Mesendoderm (in vitro differentiated cells): ENCODE measurements at regions not wholly inside any gene's neighbourhood (a gene's known extent, or its start where the extent isn't known, plus 50 kb on each side); places are given as distances from the start of the nearest gene placed in this dataset.

ENCODE experiments used
- DNase-seq: peaks from one replicate; pipeline ENCODE4 v3.0.0; 2013
- H2AK5ac ChIP-seq: 2 replicates; pipeline ENCODE4 v1.6.1; 2013; ENCODE audit warnings: low read length, inconsistent platforms
- H2BK120ac ChIP-seq: 2 replicates; pipeline ENCODE4 v1.6.1; 2013; ENCODE audit warnings: low read depth, mild to moderate bottlenecking, low read length, moderate library complexity, mixed read lengths
- H2BK15ac ChIP-seq: replicated peaks from 2 replicates; pipeline ENCODE4 v1.6.1; 2013; ENCODE audit warnings: low read depth, mild to moderate bottlenecking, moderate library complexity
- H2BK5ac ChIP-seq: 2 replicates; pipeline ENCODE4 v1.6.1; 2013; ENCODE audit warnings: low read length, inconsistent platforms
- H3K18ac ChIP-seq: 2 replicates; pipeline ENCODE4 v1.6.1; 2013; ENCODE audit warnings: mild to moderate bottlenecking, low read length, mixed read lengths
- H3K23ac ChIP-seq: one replicate; pipeline ENCODE4 v1.6.1; 2013; ENCODE audit warnings: low read length
- H3K27ac ChIP-seq: 2 replicates; pipeline ENCODE4 v1.5.1; 2013; ENCODE audit warnings: low read depth, mild to moderate bottlenecking, inconsistent platforms, low read length, moderate library complexity
- H3K27me3 ChIP-seq: 2 replicates; pipeline ENCODE4 v1.6.1; 2013; ENCODE audit warnings: low read length, control low read depth, mild to moderate bottlenecking, inconsistent platforms; ENCODE audit not compliant: insufficient read depth, poor library complexity
- H3K36me3 ChIP-seq: 2 replicates; pipeline ENCODE4 v1.6.1; 2013; ENCODE audit warnings: low read length, inconsistent platforms; ENCODE audit not compliant: control insufficient read depth, insufficient read depth
- H3K4ac ChIP-seq: one replicate; pipeline ENCODE4 v1.6.1; 2013; ENCODE audit warnings: low read depth, mild to moderate bottlenecking, low read length, moderate library complexity
- H3K4me1 ChIP-seq: 2 replicates; pipeline ENCODE4 v1.6.1; 2013; ENCODE audit warnings: low read depth, low read length, inconsistent platforms; ENCODE audit not compliant: control insufficient read depth
- H3K4me2 ChIP-seq: 2 replicates; pipeline ENCODE4 v1.6.1; 2013; ENCODE audit warnings: low read length
- H3K4me3 ChIP-seq: 2 replicates; pipeline ENCODE4 v1.5.1; 2013; ENCODE audit warnings: mild to moderate bottlenecking, low read length
- H3K56ac ChIP-seq: one replicate; pipeline ENCODE4 v1.6.1; 2013; ENCODE audit warnings: low read length
- H3K79me1 ChIP-seq: 2 replicates; pipeline ENCODE4 v1.6.1; 2013; ENCODE audit warnings: low read length, inconsistent platforms
- H3K79me2 ChIP-seq: 2 replicates; pipeline ENCODE4 v1.6.1; 2013; ENCODE audit warnings: mild to moderate bottlenecking, low read length; ENCODE audit not compliant: control insufficient read depth, insufficient read depth
- H3K9ac ChIP-seq: 2 replicates; pipeline ENCODE4 v1.6.1; 2013; ENCODE audit warnings: low read length, inconsistent platforms
- H4K5ac ChIP-seq: one replicate; pipeline ENCODE4 v1.6.1; 2013; ENCODE audit warnings: low read length
- H4K8ac ChIP-seq: one replicate; pipeline ENCODE4 v1.6.1; 2013; ENCODE audit warnings: low read depth, mild to moderate bottlenecking, control low read depth, low read length, moderate library complexity
- WGBS: extraction: QIAGEN DNeasy Blood & Tissue Kit; methylation state at CpG from one replicate; pipeline ENCODE4 v1.1.7; 2013; ENCODE audit warnings: low lambda C conversion rate, missing lambda C conversion rate; ENCODE audit not compliant: insufficient coverage; ENCODE audit errors: extremely low coverage; 5-methylcytosine and 5-hydroxymethylcytosine counted together

GRCh38 chr6:156061465-156061864 is 605.8 kb upstream of the NOX3 start:
- H2BK15ac ChIP-seq: no peak overlapping the region
- H4K5ac ChIP-seq: no peak overlapping the region
- no peak overlapping the region for H3K23ac ChIP-seq
- no peak overlapping the region for H4K8ac ChIP-seq
- no peak overlapping the region for H3K4me2 ChIP-seq
- no peaks in the 10 kb centered on the region for H3K79me2 ChIP-seq
- no peak overlapping the region for H3K4ac ChIP-seq
- H3K9ac ChIP-seq: no peak overlapping the region
- H2BK5ac ChIP-seq: no peak overlapping the region
- no peak overlapping the region for H3K27ac ChIP-seq
- H3K36me3 ChIP-seq: no peaks in the 10 kb centered on the region
- no peak for DNase-seq
- no peaks in the 10 kb centered on the region for H3K4me1 ChIP-seq
- H3K18ac ChIP-seq: no peak overlapping the region
- H2BK120ac ChIP-seq: no peak overlapping the region
- H3K4me3 ChIP-seq: no peak overlapping the region
- no CpG with 5 or more reads among the region's 6 CpGs for WGBS
- H2AK5ac ChIP-seq: no peak overlapping the region
- H3K56ac ChIP-seq: no peak overlapping the region
- no peaks in the 10 kb centered on the region for H3K79me1 ChIP-seq
- H3K27me3 ChIP-seq: no peaks in the 10 kb centered on the region

GRCh38 chr6:156060013-156060412 is 604.4 kb upstream of the NOX3 start:
- no peak overlapping the region for H3K27ac ChIP-seq
- H3K4ac ChIP-seq: no peak overlapping the region
- H2BK5ac ChIP-seq: no peak overlapping the region
- H3K4me3 ChIP-seq: no peak overlapping the region
- H3K23ac ChIP-seq: no peak overlapping the region
- H4K5ac ChIP-seq: no peak overlapping the region
- no peaks in the 10 kb centered on the region for H3K36me3 ChIP-seq
- H3K9ac ChIP-seq: no peak overlapping the region
- no peaks in the 10 kb centered on the region for H3K79me1 ChIP-seq
- DNase-seq: no peak
- peaks cover 1% of the 10 kb centered on the region for H3K27me3 ChIP-seq
- H3K4me2 ChIP-seq: no peak overlapping the region
- WGBS: no CpG with 5 or more reads among the region's 4 CpGs
- no peak overlapping the region for H2AK5ac ChIP-seq
- H2BK15ac ChIP-seq: no peak overlapping the region
- H3K79me2 ChIP-seq: no peaks in the 10 kb centered on the region
- no peak overlapping the region for H2BK120ac ChIP-seq
- no peak overlapping the region for H3K56ac ChIP-seq
- no peak overlapping the region for H3K18ac ChIP-seq
- H4K8ac ChIP-seq: no peak overlapping the region
- H3K4me1 ChIP-seq: no peaks in the 10 kb centered on the region

GRCh38 chr6:156058356-156058755 is 602.7 kb upstream of the NOX3 start:
- Histone ChIP-seq H2BK15ac (no peak overlapping the region), H4K8ac (no peak overlapping the region), H3K4me1 (no peaks in the 10 kb centered on the region), H3K56ac (no peak overlapping the region), H2BK120ac (no peak overlapping the region), H3K79me1 (no peaks in the 10 kb centered on the region), H2BK5ac (no peak overlapping the region), H3K27ac (no peak overlapping the region), H3K79me2 (no peaks in the 10 kb centered on the region), H3K27me3 (peaks cover 1% of the 10 kb centered on the region), H4K5ac (no peak overlapping the region), H2AK5ac (no peak overlapping the region), H3K9ac (no peak overlapping the region), H3K4me2 (no peak overlapping the region), H3K36me3 (no peaks in the 10 kb centered on the region), H3K4me3 (no peak overlapping the region), H3K23ac (no peak overlapping the region), H3K18ac (no peak overlapping the region), H3K4ac (no peak overlapping the region)
- DNase-seq: no peak
- no CpG with 5 or more reads among the region's 2 CpGs for WGBS

- no peak overlapping the region for H3K27ac ChIP-seq
- DNase-seq: no peak
- H3K4me2 ChIP-seq: no peak overlapping the region
- no peak overlapping the region for H3K56ac ChIP-seq
- no peaks in the 10 kb centered on the region for H3K79me2 ChIP-seq
- H4K8ac ChIP-seq: no peak overlapping the region
- H3K23ac ChIP-seq: no peak overlapping the region
- H2AK5ac ChIP-seq: no peak overlapping the region
- no peak overlapping the region for H2BK5ac ChIP-seq
- peaks cover 1% of the 10 kb centered on the region for H3K27me3 ChIP-seq
- no peak overlapping the region for H3K4me3 ChIP-seq
- no peak overlapping the region for H3K9ac ChIP-seq
- no peak overlapping the region for H3K4ac ChIP-seq
- no peaks in the 10 kb centered on the region for H3K36me3 ChIP-seq
- no peak overlapping the region for H3K18ac ChIP-seq
- H2BK15ac ChIP-seq: no peak overlapping the region
- WGBS: no CpG with 5 or more reads among the region's 5 CpGs
- no peak overlapping the region for H4K5ac ChIP-seq
- no peaks in the 10 kb centered on the region for H3K79me1 ChIP-seq
- H3K4me1 ChIP-seq: no peaks in the 10 kb centered on the region
- H2BK120ac ChIP-seq: no peak overlapping the region
These were observed 602.2 kb upstream of the NOX3 start for GRCh38 chr6:156057869-156058268.

- no peak overlapping the region for H3K27ac ChIP-seq
- H3K4me2 ChIP-seq: no peak overlapping the region
- no peak overlapping the region for H3K9ac ChIP-seq
- no peak overlapping the region for H3K56ac ChIP-seq
- H3K4me1 ChIP-seq: no peaks in the 10 kb centered on the region
- no peak overlapping the region for H2AK5ac ChIP-seq
- H2BK15ac ChIP-seq: no peak overlapping the region
- no peaks in the 10 kb centered on the region for H3K79me1 ChIP-seq
- no peak overlapping the region for H3K4me3 ChIP-seq
- H3K36me3 ChIP-seq: no peaks in the 10 kb centered on the region
- no peak overlapping the region for H3K23ac ChIP-seq
- H2BK120ac ChIP-seq: no peak overlapping the region
- DNase-seq: no peak
- H4K5ac ChIP-seq: no peak overlapping the region
- peaks cover 1% of the 10 kb centered on the region for H3K27me3 ChIP-seq
- WGBS: no CpG with 5 or more reads among the region's 2 CpGs
- H3K79me2 ChIP-seq: no peaks in the 10 kb centered on the region
- no peak overlapping the region for H3K4ac ChIP-seq
- H4K8ac ChIP-seq: no peak overlapping the region
- no peak overlapping the region for H3K18ac ChIP-seq
- H2BK5ac ChIP-seq: no peak overlapping the region
These were observed 600.4 kb upstream of the NOX3 start for GRCh38 chr6:156056085-156056484.

- H4K8ac ChIP-seq: no peak overlapping the region
- no peak overlapping the region for H3K18ac ChIP-seq
- no peak overlapping the region for H4K5ac ChIP-seq
- WGBS: no CpG with 5 or more reads among the region's 13 CpGs
- H3K79me1 ChIP-seq: no peaks in the 10 kb centered on the region
- H3K9ac ChIP-seq: no peak overlapping the region
- H3K36me3 ChIP-seq: no peaks in the 10 kb centered on the region
- no peak overlapping the region for H2BK15ac ChIP-seq
- H3K27ac ChIP-seq: no peak overlapping the region
- no peaks in the 10 kb centered on the region for H3K4me1 ChIP-seq
- no peak overlapping the region for H3K4ac ChIP-seq
- no peak overlapping the region for H3K4me3 ChIP-seq
- no peak overlapping the region for H2BK120ac ChIP-seq
- H3K56ac ChIP-seq: no peak overlapping the region
- no peaks in the 10 kb centered on the region for H3K79me2 ChIP-seq
- H3K4me2 ChIP-seq: no peak overlapping the region
- DNase-seq: no peak
- H3K23ac ChIP-seq: no peak overlapping the region
- H2AK5ac ChIP-seq: no peak overlapping the region
- no peak overlapping the region for H2BK5ac ChIP-seq
- H3K27me3 ChIP-seq: peaks cover 1% of the 10 kb centered on the region
These were observed 598.0 kb upstream of the NOX3 start for GRCh38 chr6:156053626-156054025.
